ENCODE measurements at regions not wholly inside any gene's neighbourhood (a gene's known extent, or its start where the extent isn't known, plus 50 kb on each side); places are given as distances from the start of the nearest gene placed in this dataset.

- Histone ChIP-seq H3K9ac (ENCODE audit: insufficient read depth, low read length, poor library complexity, severe bottlenecking) (no peak overlapping the region), H3K36me3 (replicated peaks in 1 of 2; ENCODE audit: control insufficient read depth in 1 of 2, insufficient read depth in 2 of 2, low read length in 2 of 2) (no peaks in the 10 kb centered on the region), H3K4me2 (replicated peaks; ENCODE audit: extremely low read depth, low read length, poor library complexity, severe bottlenecking) (no peak overlapping the region), H2AFZ (ENCODE audit: insufficient read depth, low read depth, low read length, poor library complexity, severe bottlenecking) (no peak overlapping the region), H3K4me1 (ENCODE audit: control insufficient read depth in 1 of 2, insufficient read depth in 2 of 2, low read length in 2 of 2) (no peaks in the 10 kb centered on the region), H3K9me3 (replicated peaks in 1 of 2; ENCODE audit: control insufficient read depth in 1 of 2, insufficient read depth in 1 of 2, low read length in 2 of 2) (no peaks in the 10 kb centered on the region), H3K27ac (ENCODE audit: low read depth in 1 of 2, low read length in 2 of 2) (no peak overlapping the region), H3K4me3 (replicated peaks in 1 of 3; ENCODE audit: low read depth in 2 of 3, low read length in 3 of 3) (no peak overlapping the region), H3K79me2 (ENCODE audit: insufficient read depth, low read length) (no peaks in the 10 kb centered on the region), H3K27me3 (ENCODE audit: control insufficient read depth in 2 of 2, insufficient read depth in 2 of 2, low read length in 2 of 2) (no peaks in the 10 kb centered on the region), H4K20me1 (ENCODE audit: insufficient read depth, low read length) (no peaks in the 10 kb centered on the region)
- Mint-ChIP-seq H3K27ac (no peak overlapping the region), H3K4me3 (no peak overlapping the region), H3K36me3 (no peaks in the 10 kb centered on the region), H3K4me1 (no peaks in the 10 kb centered on the region), H3K27me3 (ENCODE audit: low read depth in 3 of 3) (peaks cover 0 to 4% (median 3%) of the 10 kb centered on the region in 3 donors), H3K9me3 (peaks cover 0 to 5% (median 0%) of the 10 kb centered on the region in 7 donors)
- TF ChIP-seq, protein P1, sequence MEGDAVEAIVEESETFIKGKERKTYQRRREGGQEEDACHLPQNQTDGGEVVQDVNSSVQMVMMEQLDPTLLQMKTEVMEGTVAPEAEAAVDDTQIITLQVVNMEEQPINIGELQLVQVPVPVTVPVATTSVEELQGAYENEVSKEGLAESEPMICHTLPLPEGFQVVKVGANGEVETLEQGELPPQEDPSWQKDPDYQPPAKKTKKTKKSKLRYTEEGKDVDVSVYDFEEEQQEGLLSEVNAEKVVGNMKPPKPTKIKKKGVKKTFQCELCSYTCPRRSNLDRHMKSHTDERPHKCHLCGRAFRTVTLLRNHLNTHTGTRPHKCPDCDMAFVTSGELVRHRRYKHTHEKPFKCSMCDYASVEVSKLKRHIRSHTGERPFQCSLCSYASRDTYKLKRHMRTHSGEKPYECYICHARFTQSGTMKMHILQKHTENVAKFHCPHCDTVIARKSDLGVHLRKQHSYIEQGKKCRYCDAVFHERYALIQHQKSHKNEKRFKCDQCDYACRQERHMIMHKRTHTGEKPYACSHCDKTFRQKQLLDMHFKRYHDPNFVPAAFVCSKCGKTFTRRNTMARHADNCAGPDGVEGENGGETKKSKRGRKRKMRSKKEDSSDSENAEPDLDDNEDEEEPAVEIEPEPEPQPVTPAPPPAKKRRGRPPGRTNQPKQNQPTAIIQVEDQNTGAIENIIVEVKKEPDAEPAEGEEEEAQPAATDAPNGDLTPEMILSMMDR (IDR thresholded peaks at IDR 0.05), result no peak
- no peak for DNase-seq
- WGBS (ENCODE audit: insufficient coverage), result no CpG with 5 or more reads among the region's 1 CpG
- intact Hi-C loops (cut with micrococcal nuclease), result no loop called here
These were observed 107.0 kb downstream of the HMHB1 start for GRCh38 chr5:143918961-143919360.

GRCh38 chr5:143920772-143921171 lies 108.8 kb downstream of the HMHB1 start:
- H3K27ac ChIP-seq (ENCODE audit: low read depth in 1 of 2, low read length in 2 of 2), result no peak overlapping the region
- TF ChIP-seq, protein P1 (IDR thresholded peaks at IDR 0.05), result no peak
- no peak overlapping the region for H3K4me3 ChIP-seq (replicated peaks in 1 of 3; ENCODE audit: low read depth in 2 of 3, low read length in 3 of 3)
- Mint-ChIP-seq H3K9me3 (peaks cover 0 to 5% (median 0%) of the 10 kb centered on the region in 7 donors), H3K4me3 (no peak overlapping the region), H3K36me3 (no peaks in the 10 kb centered on the region), H3K27ac (no peak overlapping the region), H3K4me1 (no peaks in the 10 kb centered on the region), H3K27me3 (ENCODE audit: low read depth in 3 of 3) (peaks cover 0 to 4% (median 2%) of the 10 kb centered on the region in 3 donors)
- no peaks in the 10 kb centered on the region for H3K9me3 ChIP-seq (replicated peaks in 1 of 2; ENCODE audit: control insufficient read depth in 1 of 2, insufficient read depth in 1 of 2, low read length in 2 of 2)
- no peak overlapping the region for H2AFZ ChIP-seq (ENCODE audit: insufficient read depth, low read depth, low read length, poor library complexity, severe bottlenecking)
- no peaks in the 10 kb centered on the region for H3K79me2 ChIP-seq (ENCODE audit: insufficient read depth, low read length)
- H3K36me3 ChIP-seq (replicated peaks in 1 of 2; ENCODE audit: control insufficient read depth in 1 of 2, insufficient read depth in 2 of 2, low read length in 2 of 2), result no peaks in the 10 kb centered on the region
- DNase-seq, result no peak
- no peaks in the 10 kb centered on the region for H4K20me1 ChIP-seq (ENCODE audit: insufficient read depth, low read length)
- no peak overlapping the region for H3K9ac ChIP-seq (ENCODE audit: insufficient read depth, low read length, poor library complexity, severe bottlenecking)
- H3K4me1 ChIP-seq (ENCODE audit: control insufficient read depth in 1 of 2, insufficient read depth in 2 of 2, low read length in 2 of 2), result no peaks in the 10 kb centered on the region
- no peak overlapping the region for H3K4me2 ChIP-seq (replicated peaks; ENCODE audit: extremely low read depth, low read length, poor library complexity, severe bottlenecking)
- no CpG with 5 or more reads among the region's 1 CpG for WGBS (ENCODE audit: insufficient coverage)
- no peaks in the 10 kb centered on the region for H3K27me3 ChIP-seq (ENCODE audit: control insufficient read depth in 2 of 2, insufficient read depth in 2 of 2, low read length in 2 of 2)
- intact Hi-C loops (cut with micrococcal nuclease), result no loop called here
